ACHN (cell line): ENCODE measurements at regions not wholly inside any gene's neighbourhood (a gene's known extent, or its start where the extent isn't known, plus 50 kb on each side); places are given as distances from the start of the nearest gene placed in this dataset.

ENCODE experiments used
- DNase-seq: peaks from one replicate; pipeline ENCODE4 v3.0.0-alpha.2; 2015
- in situ Hi-C: cut with HindIII; loops from 2 replicates; pipeline ENCODE4 v1.10.0; 2017; ENCODE audit warnings: low sequenced_read_pairs, low pct_ligation_motif_present, low pct_unique_long_range_greater_than_20kb

DNA sequence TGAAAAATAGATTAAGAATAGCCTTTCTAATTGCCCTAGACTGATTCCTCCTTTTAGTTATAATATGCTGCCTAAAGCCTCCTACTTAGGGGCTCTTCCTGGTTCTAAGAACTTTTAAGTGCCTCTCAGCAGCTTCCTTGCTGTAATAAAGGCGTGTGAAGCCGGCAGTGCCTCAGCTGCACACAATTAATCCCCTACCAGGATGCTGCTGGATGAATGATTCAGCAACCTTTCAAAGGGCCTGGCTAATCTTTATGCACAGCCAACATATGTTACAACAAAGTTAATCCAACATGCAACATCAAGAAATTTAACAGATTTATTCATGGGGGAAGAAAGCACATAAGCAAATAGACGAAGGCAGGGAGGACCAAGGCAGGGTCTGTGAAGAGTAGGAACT is 145.2 kb downstream of the PMP22 start:
- in situ Hi-C loops = no loop called here
- no peak for DNase-seq

DNA sequence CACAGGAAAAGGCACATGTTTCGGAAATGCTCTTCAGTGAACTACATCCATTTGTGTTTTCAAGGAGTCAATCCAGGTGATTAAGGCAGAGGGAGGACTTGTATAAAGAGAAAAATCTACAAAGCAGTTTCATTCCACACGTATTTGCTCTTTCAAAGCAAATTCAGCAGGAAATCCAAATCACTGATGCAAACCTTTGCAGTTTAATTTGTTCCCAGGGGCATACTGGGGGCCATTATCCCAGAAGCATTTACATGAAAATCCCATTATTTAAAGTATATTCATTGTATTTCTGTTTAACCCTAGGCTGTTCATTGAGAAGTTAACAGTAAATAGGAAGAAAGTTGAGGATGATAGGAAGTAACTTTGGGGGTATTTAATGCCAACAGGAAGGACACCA is 147.9 kb downstream of the PMP22 start:
- in situ Hi-C loops = no loop called here
- no peak for DNase-seq

DNA sequence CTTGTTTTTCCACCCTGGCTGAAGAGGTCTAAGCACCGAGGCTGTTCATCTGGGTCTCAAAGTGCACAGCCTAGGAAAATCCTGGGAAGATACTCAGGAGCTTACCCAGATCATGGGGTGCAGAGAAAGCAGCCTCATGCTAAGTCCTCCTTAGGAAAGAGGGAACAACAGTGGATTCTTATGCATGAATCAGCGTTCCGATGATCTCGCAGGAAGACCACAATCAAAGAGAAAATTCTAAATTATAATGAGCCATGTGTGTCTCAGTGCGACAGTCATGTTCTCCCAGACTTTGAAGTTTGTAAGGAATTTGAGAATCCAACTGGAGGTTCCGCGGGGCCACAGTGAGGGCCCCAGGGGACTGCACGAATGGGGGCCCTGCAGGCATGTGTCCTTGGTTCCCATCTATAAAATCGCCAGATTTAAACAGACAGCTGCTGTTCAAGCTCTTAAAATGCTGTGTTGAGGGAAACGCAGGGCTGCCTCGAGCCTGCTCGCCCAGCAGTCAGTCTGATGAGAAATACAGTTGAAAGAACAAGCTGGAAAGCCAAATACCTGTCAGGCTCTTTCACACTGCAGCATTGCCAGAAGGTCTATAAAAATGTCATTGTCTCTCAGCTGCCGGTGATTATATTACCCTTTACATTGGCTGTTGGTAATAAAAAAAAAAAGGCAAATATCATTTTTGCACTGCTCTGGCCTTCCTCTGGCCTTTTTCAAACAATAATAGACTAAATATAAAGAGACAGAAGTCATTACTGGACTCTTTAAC is 152.1 kb downstream of the PMP22 start:
- no peak for DNase-seq
- in situ Hi-C loops = no loop called here

DNA sequence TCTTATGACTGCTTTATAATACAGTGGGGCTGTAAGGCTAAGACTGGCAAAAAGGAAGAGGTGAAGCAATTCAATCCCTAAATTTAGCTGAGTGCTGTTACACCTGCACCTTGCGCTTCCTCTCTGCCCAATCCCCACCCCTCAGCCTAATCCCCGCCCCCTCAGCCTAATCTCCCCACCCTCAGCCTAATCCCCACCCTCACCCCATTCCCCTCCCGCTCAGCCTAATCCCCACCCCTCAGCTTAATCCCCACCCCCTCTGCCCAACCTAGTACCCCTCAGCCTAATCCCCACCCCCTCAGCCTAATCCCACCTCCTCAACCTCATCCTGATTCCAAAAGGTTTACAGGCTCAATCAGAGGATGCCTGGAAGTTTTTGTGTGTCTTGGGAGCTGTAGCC is 155.5 kb downstream of the PMP22 start:
- in situ Hi-C loops = no loop called here

DNA sequence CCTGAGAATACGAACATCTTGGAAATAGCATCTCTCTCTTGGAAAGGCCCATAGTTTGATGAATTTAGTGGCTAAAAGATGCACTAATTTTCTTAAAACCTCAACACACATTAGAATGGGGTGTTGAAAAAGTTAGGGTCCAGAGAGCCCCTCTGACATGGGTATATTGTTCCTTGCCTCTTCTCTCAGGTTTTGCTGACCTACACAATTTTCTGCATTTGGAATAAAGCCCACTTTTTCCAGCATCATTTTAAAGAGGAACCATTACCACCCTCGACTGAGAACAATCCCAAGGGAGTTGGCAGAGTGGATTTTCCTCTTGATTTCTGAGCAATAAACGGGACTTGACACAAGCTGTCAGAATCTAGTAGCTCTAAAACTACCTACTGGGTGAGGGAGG is 156.1 kb downstream of the PMP22 start:
- in situ Hi-C loops = no loop called here
- no peak for DNase-seq

More for the DNA sequence above, 155.5 kb downstream of the PMP22 start:
- DNase-seq = no peak

DNA sequence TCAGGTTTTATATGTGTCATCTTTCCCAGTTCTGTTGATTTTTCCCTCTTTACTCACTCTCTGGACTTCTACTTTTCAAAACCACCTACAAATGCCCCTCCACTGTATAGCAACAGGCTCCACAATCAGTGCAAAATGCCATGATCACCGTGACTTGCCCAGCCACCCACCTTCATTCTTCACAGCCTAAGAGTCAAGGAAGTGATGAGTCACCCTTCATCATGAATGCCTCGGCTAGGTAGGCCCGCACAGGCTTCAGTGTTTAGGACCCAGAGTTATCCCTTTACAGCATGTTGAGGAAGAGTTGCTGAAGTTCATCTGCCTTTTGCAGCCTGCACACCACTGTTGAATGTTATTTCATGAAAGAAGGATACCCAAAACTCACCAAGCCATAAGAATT is 158.6 kb downstream of the PMP22 start:
- in situ Hi-C loops = no loop called here

DNA sequence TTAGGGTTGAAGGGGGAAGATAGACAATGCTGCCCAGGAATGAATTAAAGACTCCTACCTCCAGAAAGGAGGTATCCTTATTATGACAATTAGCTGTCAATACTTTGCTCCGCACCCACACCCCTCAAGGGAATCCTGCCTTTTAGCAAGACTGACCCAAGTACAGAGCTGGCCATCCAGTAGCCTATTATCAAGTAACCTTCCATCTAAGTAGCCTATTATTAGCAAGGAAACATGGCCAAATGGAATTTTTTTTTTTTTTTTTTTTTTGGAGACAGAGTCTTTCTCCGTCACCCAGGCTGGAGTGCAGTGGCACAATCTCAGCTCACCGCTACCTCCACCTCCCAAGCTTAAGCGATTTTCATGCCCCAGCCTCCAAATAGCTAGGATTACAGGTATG is 161.3 kb downstream of the PMP22 start:
- DNase-seq = no peak
- in situ Hi-C loops = no loop called here

More for the DNA sequence above, 158.6 kb downstream of the PMP22 start:
- DNase-seq = no peak

DNA sequence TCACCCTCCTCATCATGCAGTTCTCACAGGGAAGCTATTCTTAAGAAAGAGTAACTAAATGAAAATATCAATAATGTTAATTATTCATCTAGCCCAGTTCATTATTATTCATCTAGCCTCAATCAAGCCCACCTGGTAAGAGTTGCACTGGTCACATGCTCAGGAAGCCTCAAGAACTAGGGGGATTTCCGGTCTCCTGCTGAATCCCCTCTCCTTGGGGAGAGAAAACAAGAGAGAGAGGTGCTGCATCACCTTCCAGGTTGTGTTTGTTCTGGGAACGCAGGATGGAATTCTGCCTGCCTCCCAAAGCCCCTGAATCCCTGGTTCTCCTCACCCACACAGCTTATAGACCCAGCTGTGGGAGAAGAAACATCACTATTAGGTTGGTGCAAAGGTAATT is 164.0 kb downstream of the PMP22 start:
- no peak for DNase-seq
- in situ Hi-C loops = no loop called here

DNA sequence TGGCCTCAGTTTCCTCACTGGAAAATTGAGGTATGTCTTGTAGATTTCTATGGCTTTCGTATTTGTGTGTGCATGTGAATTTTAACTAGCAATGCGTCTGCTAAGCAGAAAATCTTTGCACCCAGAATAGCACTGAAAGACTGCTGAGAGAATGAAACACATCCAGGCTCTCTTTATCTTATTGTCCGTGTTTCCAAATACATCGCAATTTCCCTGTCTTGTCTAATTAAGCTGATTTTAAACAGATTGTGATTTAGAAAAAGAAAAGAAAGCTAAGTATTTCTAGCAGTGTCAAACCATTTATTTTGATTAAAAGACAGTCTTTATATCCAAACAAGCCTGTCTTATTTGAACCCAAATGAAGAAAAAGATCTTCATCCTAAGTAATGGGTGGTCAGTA is 168.6 kb downstream of the PMP22 start:
- no peak for DNase-seq
- in situ Hi-C loops = no loop called here

DNA sequence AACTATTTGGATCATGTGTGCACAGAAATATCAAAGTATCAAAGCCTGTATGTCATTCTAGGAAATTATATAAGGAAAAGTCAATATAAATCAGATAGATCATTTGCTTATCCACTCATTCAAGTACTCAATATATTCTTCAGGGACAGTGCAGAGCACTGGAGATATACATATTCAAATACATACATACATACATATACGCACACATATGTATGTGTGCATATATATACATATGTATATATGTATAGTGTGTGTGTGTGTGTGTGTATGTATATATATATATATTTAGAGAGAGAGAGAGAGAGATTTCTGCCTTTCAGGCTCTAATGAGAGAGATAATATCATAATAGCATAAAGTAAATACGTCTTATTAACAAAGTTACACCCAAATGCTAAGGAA is 169.2 kb downstream of the PMP22 start:
- no peak for DNase-seq
- in situ Hi-C loops = no loop called here

DNA sequence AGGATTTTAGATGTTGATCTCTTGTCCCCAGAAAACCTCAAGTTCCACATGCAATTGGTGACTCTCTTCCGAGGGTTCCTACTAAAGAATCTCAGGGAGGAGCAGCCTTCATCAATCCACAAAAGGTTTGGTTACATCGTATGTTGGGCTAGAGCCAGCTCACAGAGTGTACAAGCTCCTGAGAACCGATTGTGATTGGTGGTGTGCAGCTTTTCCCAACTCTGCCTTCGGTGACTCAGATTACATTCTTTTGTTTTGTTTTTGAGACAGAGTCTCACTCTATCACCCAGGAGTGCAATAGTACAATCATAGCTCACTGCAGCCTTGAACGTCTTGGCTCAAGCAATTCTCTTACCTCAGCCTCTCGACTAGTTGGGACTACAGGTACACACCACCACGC is 172.4 kb downstream of the PMP22 start:
- in situ Hi-C loops = no loop called here

DNA sequence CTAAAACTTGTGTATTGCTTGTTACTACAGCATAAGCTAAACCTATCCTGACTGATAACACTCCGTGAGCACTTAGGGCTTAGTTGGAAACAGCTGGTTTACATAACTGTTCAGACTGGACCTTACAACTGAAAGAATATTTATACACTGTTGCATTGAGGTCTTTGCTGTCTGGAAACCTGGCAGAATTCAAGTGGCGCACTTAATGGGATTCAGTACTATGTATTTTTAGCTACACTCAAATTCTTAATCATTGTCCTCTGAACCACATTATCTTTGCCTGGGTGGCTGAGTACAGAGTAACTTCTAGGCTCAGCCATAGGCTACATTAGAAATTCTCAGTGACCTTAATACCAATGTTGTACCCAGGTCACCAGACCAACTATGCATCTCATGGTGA is 172.9 kb downstream of the PMP22 start:
- in situ Hi-C loops = no loop called here
- DNase-seq = no peak

More for the DNA sequence above, 172.4 kb downstream of the PMP22 start:
- no peak for DNase-seq

DNA sequence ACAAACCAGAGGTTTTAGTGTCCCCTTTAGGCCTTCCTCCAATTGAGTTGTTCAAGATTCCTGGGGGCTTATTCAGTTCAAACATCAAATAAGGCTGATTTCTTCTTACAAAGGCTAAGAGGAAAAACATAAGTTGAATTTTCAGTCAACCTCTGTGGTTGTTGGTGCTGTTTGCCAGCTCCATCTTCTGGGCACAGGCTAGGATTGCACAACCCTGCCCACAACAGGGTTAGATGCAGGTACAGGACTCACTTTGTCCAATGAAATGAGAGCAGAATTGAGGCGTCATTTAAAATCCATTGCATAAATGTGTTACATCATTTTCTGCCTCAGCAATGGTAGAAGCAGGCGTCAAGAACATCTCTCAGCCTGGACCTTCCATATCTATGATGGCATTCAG is 173.3 kb downstream of the PMP22 start:
- in situ Hi-C loops = no loop called here
- no peak for DNase-seq

DNA sequence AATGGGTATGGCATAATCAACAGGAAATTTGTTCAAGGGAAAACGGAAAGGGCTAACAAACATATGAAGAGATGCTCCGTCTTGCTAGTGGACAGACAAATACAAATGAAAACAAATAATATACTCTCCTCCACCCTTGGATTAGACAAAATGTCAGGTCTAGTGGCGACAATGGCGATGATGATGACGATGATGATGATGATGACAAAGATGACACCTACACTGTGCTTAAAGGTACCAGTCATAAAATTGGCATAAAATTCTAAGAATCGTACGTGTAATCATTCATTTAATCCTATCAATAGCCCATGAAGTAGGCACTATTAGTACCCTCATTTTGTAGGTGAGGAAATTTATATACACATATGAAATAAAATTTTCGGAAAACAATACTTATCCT is 174.6 kb downstream of the PMP22 start:
- in situ Hi-C loops = no loop called here
- DNase-seq = no peak

DNA sequence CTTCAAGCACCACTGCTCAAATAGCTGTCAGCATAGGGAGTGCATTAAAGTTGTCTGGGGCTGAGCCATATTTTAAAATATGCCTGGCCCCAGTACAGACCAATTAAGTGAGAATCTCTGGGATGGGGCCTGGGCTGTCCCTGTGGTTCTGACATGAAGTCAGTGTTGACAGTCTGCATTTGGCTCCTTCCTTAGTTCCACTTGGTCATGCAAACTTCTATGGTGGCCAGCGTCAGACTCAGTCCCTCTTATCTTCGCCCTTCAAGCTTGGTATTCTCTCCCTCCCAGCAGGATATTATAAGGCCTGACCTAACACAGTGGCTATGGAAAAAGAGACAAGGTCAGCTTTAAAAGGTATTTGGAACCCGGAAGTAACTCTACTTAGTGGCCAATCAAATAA is 177.2 kb downstream of the PMP22 start:
- DNase-seq = no peak
- in situ Hi-C loops = no loop called here

DNA sequence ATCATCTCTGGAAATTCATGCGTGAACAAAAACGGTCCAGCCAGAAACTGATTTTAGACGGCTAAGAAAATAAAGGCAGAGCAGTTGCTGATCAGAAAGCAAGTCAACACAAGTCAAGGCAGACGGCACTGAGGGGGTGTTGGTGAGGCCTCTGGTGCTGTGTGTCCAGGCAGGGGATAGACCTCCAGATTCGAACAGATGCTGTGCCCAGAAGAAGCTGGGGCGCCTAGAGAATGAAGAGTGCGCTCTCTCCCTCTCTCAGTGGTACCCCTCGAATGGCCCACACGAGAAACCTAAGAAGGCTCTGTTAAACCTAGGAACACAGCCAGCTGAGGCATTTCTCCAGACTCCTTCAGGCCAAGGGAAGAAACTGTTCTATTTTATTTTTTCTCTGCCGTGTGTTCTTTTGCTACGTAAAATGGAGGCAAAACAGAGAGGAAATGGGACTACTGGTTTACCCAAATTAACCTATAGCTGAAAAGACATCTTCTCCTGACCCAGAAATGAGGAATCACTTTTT is 178.3 kb downstream of the PMP22 start:
- no peak for DNase-seq
- in situ Hi-C loops = no loop called here

DNA sequence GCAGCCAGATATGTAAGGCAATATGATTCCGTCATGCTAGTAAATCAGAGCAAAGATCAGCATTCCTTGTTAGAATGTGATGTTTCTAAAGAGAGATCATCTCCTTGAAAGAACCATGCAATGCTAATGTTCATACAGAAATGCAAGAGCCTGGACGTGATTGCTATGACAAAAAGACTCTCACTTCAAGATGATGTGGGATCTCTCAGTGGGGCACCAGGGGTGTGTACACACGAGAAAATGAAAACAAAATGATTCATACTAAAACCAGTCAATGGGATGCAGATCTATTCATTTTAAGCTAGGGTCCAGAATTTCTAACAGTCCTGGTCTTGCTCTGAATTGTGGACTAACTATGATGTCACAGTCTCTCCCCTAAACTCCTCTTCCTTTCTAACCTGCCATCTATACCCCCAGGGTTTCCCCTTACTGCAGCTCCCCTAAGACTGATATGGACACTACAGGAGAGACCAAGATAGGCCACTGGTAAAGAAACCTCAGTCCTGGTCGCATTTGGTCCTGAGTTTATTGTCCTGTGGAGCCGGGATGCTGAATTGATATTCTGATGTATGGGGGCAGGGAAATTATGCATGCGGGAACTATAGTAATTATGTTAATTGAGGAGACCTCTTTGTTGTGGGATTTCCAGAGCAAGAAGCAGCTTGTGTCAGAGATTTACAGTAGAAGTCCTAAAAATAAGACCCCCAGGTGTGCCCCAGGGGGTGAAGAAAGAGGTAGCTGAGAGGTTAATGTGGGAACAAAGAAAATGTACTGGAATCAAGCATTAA is 179.0 kb downstream of the PMP22 start:
- DNase-seq = no peak
- in situ Hi-C loops = no loop called here

DNA sequence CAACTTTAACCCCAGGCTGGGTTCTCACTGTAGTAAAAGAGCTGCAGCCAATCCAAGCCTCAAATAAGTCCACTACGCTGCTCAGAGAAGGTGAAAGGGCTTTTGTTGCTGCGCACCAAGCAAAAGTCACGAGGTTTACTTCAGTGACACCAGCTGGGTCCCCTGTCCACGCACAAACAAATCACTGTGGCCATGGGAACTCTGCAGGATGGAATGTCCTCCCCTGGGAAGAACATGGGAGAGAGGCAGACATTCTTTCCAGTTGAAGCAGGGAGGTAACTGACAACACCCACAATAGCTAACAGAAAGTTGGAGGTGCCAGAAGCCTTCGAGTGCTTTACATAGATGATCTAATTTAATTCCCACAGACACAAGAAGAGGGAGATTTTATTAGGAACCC is 181.9 kb downstream of the PMP22 start:
- in situ Hi-C loops = no loop called here
- no peak for DNase-seq

DNA sequence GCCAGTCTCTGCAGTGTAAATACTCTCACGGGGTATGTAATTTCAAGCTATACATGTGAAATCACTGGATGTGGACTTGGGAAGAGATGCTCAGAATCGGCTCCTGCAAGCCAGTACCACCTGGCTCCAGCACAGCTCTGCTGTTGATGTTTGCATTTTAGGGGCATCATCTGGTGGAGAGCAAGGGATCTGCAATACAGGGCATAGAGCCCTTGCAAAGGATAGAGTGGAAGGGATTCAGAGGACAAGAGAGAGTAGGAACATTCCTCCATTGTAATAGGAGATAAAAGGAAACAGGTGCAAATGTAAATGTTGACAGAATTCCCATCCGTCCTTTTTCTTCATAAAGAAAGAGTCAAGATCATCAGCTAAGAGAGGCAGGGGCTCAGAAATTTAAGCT is 184.1 kb downstream of the PMP22 start:
- DNase-seq = no peak
- in situ Hi-C loops = no loop called here

DNA sequence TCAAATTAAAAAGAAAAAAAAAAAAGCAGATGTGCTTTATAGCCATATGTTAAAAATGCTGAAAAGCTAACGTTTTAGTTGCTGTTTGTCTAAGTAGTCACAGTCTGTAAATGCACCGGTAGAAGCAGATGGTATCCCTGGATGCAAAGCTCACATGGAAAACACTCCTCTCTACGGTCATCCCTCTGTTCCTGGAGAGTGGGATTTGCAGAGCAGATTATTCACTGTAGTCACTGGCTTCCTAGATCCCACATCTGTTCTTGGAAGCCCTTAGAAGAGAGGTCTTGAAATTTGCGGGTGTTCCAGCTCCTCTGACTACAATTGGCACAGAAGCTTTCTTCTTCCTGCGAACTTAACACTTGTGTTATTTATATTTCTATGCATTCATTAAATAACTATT is 186.6 kb downstream of the PMP22 start:
- no peak for DNase-seq
- in situ Hi-C loops = no loop called here
